Heart right ventricle (tissue), 16 donors: ENCODE measurements at regions not wholly inside any gene's neighbourhood (a gene's known extent, or its start where the extent isn't known, plus 50 kb on each side); places are given as distances from the start of the nearest gene placed in this dataset.

ENCODE experiments used
- ATAC-seq, 8 donors: fragments of 200-7000 bp; cut with Tn5 transposase; one replicate each; pipeline ENCODE4 v1.9.1; 2020; ENCODE audit warnings: mild to moderate bottlenecking in 8 of 8, moderate library complexity in 8 of 8, moderate number of reproducible peaks in 1 of 8
- DNase-seq, 2 donors: peaks; one replicate each; pipeline ENCODE4 v3.0.0-alpha.2; 2020
- H3K27ac ChIP-seq, 10 donors: fragments of 200-600 bp; sonication (generic) in 2 of 10; one replicate each; pipeline versions ENCODE4 v1.5.0 to v1.8.0; 2020 to 2022; ENCODE audit warnings: mild to moderate bottlenecking in 3 of 10
- H3K27me3 ChIP-seq, 7 donors: fragments of 200-600 bp; one replicate each; pipeline ENCODE4 v1.8.0; 2021 to 2022; ENCODE audit warnings: mild to moderate bottlenecking in 2 of 7
- H3K36me3 ChIP-seq, 9 donors: fragments of 200-600 bp; sonication (generic) in 1 of 9; one replicate each; pipeline versions ENCODE4 v1.5.0 to v1.8.0; 2020 to 2022; ENCODE audit warnings: mild to moderate bottlenecking in 2 of 9
- H3K4me1 ChIP-seq, 9 donors: fragments of 200-600 bp; sonication (generic) in 1 of 9; one replicate each; pipeline versions ENCODE4 v1.5.0 to v1.8.0; 2020 to 2022; ENCODE audit warnings: mild to moderate bottlenecking in 4 of 9
- H3K4me3 ChIP-seq, 10 donors: fragments of 200-600 bp; sonication (generic) in 2 of 10; one replicate each; pipeline versions ENCODE4 v1.5.0 to v1.8.0; 2020 to 2022; ENCODE audit warnings: mild to moderate bottlenecking in 7 of 10, moderate library complexity in 2 of 10
- H3K9me3 ChIP-seq, 11 donors: fragments of 200-600 bp in 10 of 11; sonication (generic) in 2 of 11; one replicate each; pipeline versions ENCODE4 v1.5.0 to v1.8.0; 2013 to 2022; ENCODE audit warnings: mild to moderate bottlenecking in 2 of 11, control low read depth in 1 of 11, moderate library complexity in 1 of 11
- WGBS, 2 donors: extraction: QIAGEN DNeasy Blood & Tissue Kit; methylation state at CpG; one replicate each; pipeline ENCODE4 v1.1.7; 2013; ENCODE audit warnings: inconsistent platforms in 1 of 2; 5-methylcytosine and 5-hydroxymethylcytosine counted together
- intact Hi-C, 10 donors: fragments of 100-400 bp; cut with DNase I; formaldehyde crosslinking; loops; one replicate each; pipeline versions ENCODE4 v1.11.1 to v1.14.2; 2022
- TF ChIP-seq, protein P1 (sequence below), 9 donors: fragments of 200-600 bp; sonication (generic) in 2 of 9; IDR thresholded peaks; one replicate each; pipeline versions ENCODE4 v1.5.0 to v1.8.0; 2021 to 2022; ENCODE audit warnings: antibody characterized with exemption in 9 of 9, mild to moderate bottlenecking in 5 of 9, moderate library complexity in 1 of 9
- donor health status: Arrhythmogenic right ventricular cardiomyopathy.
- donor health status: ischemic (EF 13 %, LVEDD 7.1; RV severe dilation, severe dysfunction).
- donor health status: healthy with polysubstance abuse.
- donor health status: DM: no; HTN: yes; CAD: no.
- donor health status: DM: no; HTN: no; CAD: no.
- donor health status: ischemic (EF 25% LVEDD 6.9; RV normal size, moderate dysfunction).
- donor health status: ischemic (EF 25% LVEDD 5.7; RV mildly dilated, moderate dysfunction).
- donor health status: healthy.
- donor health status: DM: yes; HTN: yes; CAD: no.
- donor health status: Ischemic cardiomyopathy.
- donor health status: ischemic (EF 35%, LVEDD 5.7; RV mildly dilated, moderate dysfunction).
- donor health status: nonischemic (EF 11% LVEDD 7.7; RV severe dilation, severe dysfunction).
- donor health status: DM: yes; HTN: yes; CAD: no.
- donor health status: PGD.
- donor health status: ischemic (EF 29% LVEDD 5.4; RV normal size, mild dysfunction).
- donor health status: nonischemic (EF 23%, LVEDD 6.1; RV moderate dilation, normal function).

DNA sequence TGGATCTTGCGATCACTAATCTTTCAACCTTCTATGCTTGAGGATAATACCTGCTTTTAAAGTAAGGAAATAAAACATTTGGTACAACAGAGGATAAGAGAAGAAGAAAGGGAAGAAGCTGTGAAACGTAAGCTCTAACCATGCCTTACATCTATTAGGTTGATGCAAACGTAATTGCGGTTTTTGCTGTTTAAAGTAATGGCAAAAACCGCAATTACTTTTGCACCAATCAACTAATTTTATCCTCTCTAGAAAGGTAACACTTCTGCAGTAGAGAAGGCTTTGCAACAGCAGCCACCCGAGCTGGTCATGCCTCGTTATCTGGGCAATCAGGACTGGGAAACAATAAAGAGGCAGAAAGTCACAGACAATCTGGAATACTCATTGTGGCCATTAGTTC lies 224.1 kb downstream of the MED10 start:
- intact Hi-C loops = no loop called here
- peaks cover 0 to 7% (median 0%) of the 10 kb centered on the region in 7 donors for H3K27me3 ChIP-seq
- H3K36me3 ChIP-seq = no peaks in the 10 kb centered on the region
- H3K9me3 ChIP-seq = no peaks in the 10 kb centered on the region
- no peak overlapping the region for H3K27ac ChIP-seq
- TF ChIP-seq, protein P1, sequence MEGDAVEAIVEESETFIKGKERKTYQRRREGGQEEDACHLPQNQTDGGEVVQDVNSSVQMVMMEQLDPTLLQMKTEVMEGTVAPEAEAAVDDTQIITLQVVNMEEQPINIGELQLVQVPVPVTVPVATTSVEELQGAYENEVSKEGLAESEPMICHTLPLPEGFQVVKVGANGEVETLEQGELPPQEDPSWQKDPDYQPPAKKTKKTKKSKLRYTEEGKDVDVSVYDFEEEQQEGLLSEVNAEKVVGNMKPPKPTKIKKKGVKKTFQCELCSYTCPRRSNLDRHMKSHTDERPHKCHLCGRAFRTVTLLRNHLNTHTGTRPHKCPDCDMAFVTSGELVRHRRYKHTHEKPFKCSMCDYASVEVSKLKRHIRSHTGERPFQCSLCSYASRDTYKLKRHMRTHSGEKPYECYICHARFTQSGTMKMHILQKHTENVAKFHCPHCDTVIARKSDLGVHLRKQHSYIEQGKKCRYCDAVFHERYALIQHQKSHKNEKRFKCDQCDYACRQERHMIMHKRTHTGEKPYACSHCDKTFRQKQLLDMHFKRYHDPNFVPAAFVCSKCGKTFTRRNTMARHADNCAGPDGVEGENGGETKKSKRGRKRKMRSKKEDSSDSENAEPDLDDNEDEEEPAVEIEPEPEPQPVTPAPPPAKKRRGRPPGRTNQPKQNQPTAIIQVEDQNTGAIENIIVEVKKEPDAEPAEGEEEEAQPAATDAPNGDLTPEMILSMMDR (IDR thresholded peaks at IDR 0.05) = no peak
- H3K4me1 ChIP-seq = no peaks in the 10 kb centered on the region
- WGBS, 2 donors = 79% methylated on average over 7 of the region's 7 CpGs
- DNase-seq (no peak), ATAC-seq (no peak)
- H3K4me3 ChIP-seq = no peak overlapping the region

DNA sequence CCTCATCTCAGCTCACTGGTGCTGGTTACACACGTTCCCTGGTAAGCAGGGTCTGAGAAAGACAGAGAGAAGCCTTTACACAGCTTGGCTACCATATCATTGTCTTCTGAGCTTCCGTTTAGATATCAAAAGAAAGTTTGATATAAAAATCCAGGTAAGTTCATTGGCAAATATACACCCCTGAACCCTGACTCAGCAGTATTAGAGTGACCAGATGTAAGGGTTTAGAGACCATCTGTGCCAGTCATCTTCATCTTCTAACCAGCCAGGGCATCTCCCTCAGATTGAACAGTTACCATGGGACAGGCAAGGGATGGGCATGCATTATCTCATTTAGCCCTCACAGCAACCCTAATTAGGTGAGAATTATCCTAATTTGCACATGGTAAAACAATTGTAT lies 232.1 kb downstream of the MED10 start:
- Histone ChIP-seq H3K36me3 (no peaks in the 10 kb centered on the region), H3K9me3 (no peaks in the 10 kb centered on the region), H3K4me1 (no peaks in the 10 kb centered on the region), H3K27me3 (peaks cover 0 to 10% (median 0%) of the 10 kb centered on the region in 7 donors), H3K4me3 (no peak overlapping the region), H3K27ac (no peak overlapping the region)
- 80 to 81% methylated on average over 2 of the region's 2 CpGs for WGBS, 2 donors
- TF ChIP-seq, protein P1 (IDR thresholded peaks at IDR 0.05) = no peak
- intact Hi-C loops = no loop called here
- ATAC-seq (no peak), DNase-seq (no peak)

DNA sequence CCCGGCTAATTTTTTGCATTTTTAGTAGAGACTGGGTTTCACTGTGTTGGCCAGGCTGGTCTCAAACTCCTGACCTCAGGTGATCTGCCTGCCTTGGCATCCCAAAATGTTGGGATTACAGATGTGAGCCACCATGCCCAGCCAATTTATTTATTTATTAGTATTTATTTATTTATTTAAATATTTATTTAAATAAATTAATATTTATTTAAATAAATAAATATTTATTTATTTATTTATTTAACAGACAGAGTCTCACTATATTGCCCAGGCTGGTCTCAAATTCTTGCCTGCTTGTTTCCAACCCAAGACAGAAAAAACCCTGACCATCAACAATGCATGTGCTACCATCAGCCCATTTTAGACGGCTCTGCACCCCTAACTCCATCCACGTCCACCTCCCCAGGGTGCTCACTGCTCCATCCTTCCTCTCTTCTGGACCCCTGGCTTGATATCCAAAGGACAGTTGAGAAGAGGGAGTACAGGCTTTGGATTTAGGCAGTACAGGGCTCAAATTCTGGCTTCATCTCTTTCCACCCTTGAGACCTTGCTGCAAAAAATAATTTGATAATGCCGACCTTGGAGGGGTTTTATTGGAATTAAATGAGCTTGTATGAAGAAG lies 232.6 kb downstream of the MED10 start:
- Histone ChIP-seq H3K9me3 (no peaks in the 10 kb centered on the region), H3K27me3 (peaks cover 0 to 10% (median 0%) of the 10 kb centered on the region in 7 donors), H3K4me3 (no peak overlapping the region), H3K27ac (no peak overlapping the region), H3K4me1 (no peaks in the 10 kb centered on the region), H3K36me3 (no peaks in the 10 kb centered on the region)
- intact Hi-C loops = no loop called here
- ATAC-seq = no peak
- 87 to 89% methylated on average over 4 of the region's 4 CpGs for WGBS, 2 donors
- no peak for DNase-seq
- TF ChIP-seq, protein P1 (IDR thresholded peaks at IDR 0.05) = no peak

DNA sequence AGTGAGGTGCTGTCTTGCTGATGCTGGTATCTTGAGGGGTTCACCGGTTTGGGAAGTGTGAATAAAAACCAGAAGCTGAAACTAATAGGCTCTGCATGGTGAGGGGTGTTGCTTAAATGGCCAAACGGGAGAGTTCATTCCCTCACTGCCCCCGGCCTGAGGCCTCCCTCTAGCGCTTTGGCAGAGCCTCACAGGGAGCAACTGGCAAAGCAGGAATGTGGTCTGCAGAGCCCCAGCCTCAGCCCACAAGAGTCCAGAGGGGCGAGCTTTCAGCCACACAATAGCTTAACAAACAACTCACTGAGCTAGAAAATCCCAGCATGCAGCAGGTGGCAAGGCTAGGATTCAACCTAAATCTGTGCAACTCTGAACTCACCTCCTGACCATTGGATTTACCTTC lies 234.8 kb downstream of the MED10 start:
- Histone ChIP-seq H3K4me3 (no peak overlapping the region), H3K4me1 (no peaks in the 10 kb centered on the region), H3K36me3 (no peaks in the 10 kb centered on the region), H3K27me3 (peaks cover 0 to 10% (median 0%) of the 10 kb centered on the region in 7 donors), H3K27ac (no peak overlapping the region), H3K9me3 (no peaks in the 10 kb centered on the region)
- whole genome bisulfite sequencing, 2 donors = 50 to 59% methylated on average over 5 of the region's 5 CpGs
- DNase-seq = no peak
- ATAC-seq = no peak
- TF ChIP-seq, protein P1 (IDR thresholded peaks at IDR 0.05) = no peak
- intact Hi-C loops = no loop called here
